K562 (cell line): ENCODE measurements at regions not wholly inside any gene's neighbourhood (a gene's known extent, or its start where the extent isn't known, plus 50 kb on each side); places are given as distances from the start of the nearest gene placed in this dataset.

Experiments
- ATAC-seq: fragments of 200-7000 bp; cut with Tn5 transposase; 3 replicates; pipeline ENCODE4 v1.9.1; 2020; ENCODE audit warnings: moderate library complexity
- BruUV-seq: library from RNA; stranded (reverse); fragments of 400-500 nt; replicated peaks from 2 replicates; lab custom pipeline; 2021; lab: Mats Ljungman, UMichigan
- CTCF ChIA-PET: fragments of 300-600 bp; formaldehyde crosslinking; extraction: SDS; loops from one replicate; lab custom pipeline; 2021; ENCODE audit warnings: low intra/inter-chr PET ratio; lab: Yijun Ruan, JAX
- POLR2A ChIA-PET: fragments of 300-600, 350-650 bp; sonication (Branson Sonifier 250); formaldehyde crosslinking; extraction: SDS; loops from one replicate; lab custom pipeline; 2021; ENCODE audit warnings: antibody characterized with exemption, inconsistent platforms; lab: Yijun Ruan, JAX
- DNase-seq, 4 experiments: peaks; one replicate each; pipeline versions ENCODE4 v3.0.0 to v3.0.0-alpha.2; 2011 to 2018; ENCODE audit warnings: low spot score in 3 of 4, mixed read lengths in 3 of 4; ENCODE audit errors: extremely low read depth in 1 of 4
- FAIRE-seq: peaks from 2 replicates; lab custom pipeline; 2011; peaks lifted over from hg19 to GRCh38; lab: Jason Lieb, UNC
- H2AFZ ChIP-seq: 2 replicates; pipeline ENCODE4 v1.6.0; 2011; ENCODE audit warnings: low read depth, low read length, control low read depth, inconsistent platforms
- H3K27ac ChIP-seq: fragments of 200-600 bp; 3 replicates; pipeline ENCODE4 v1.8.0; 2011; ENCODE audit warnings: low read depth, mild to moderate bottlenecking, control low read depth, inconsistent platforms, low read length, moderate library complexity, mixed read lengths; ENCODE audit errors: extremely low read depth
- H3K27me3 ChIP-seq, 2 experiments: fragments of 300-600 bp in 1 of 2; 2 replicates in 1 of 2; 3 replicates in 1 of 2; pipeline versions ENCODE4 v1.6.0 to v1.8.0; 2011; ENCODE audit warnings: inconsistent platforms in 2 of 2, low read length in 2 of 2, mild to moderate bottlenecking in 1 of 2, mixed read lengths in 1 of 2, moderate library complexity in 1 of 2; ENCODE audit not compliant: control insufficient read depth in 2 of 2, insufficient read depth in 2 of 2
- H3K36me3 ChIP-seq: fragments of 300-600 bp; 3 replicates; pipeline ENCODE4 v1.8.0; 2011; ENCODE audit warnings: mild to moderate bottlenecking, low read length, inconsistent platforms; ENCODE audit not compliant: control insufficient read depth, insufficient read depth
- H3K4me1 ChIP-seq, 2 experiments: fragments of 200-600 bp in 1 of 2; replicated peaks in 1 of 2; 2 replicates in 1 of 2; 3 replicates in 1 of 2; pipeline versions ENCODE4 v1.5.1 to v1.8.0; 2011; ENCODE audit warnings: inconsistent platforms in 2 of 2, low read length in 2 of 2, mild to moderate bottlenecking in 1 of 2, mixed read lengths in 1 of 2, moderate library complexity in 1 of 2; ENCODE audit not compliant: control insufficient read depth in 2 of 2, insufficient read depth in 2 of 2
- H3K4me2 ChIP-seq: 2 replicates; pipeline ENCODE4 v1.6.1; 2011; ENCODE audit warnings: low read length, control low read depth, inconsistent platforms, mixed read lengths; ENCODE audit not compliant: insufficient read depth
- H3K4me3 ChIP-seq: fragments of 200-600 bp; sonication (generic), shearing (Covaris generic); 2 replicates; pipeline ENCODE4 v1.5.1; 2016; ENCODE audit warnings: control low read depth, inconsistent platforms
- H3K79me2 ChIP-seq: fragments of 200-600 bp; 3 replicates; pipeline ENCODE4 v1.8.0; 2011; ENCODE audit warnings: low read length, inconsistent platforms; ENCODE audit not compliant: control insufficient read depth, insufficient read depth
- H3K9ac ChIP-seq, 2 experiments: 2 replicates each; pipeline versions ENCODE4 v1.6.0 to v1.6.1; 2011; ENCODE audit warnings: low read depth in 2 of 2, low read length in 2 of 2, control low read depth in 1 of 2, inconsistent platforms in 1 of 2, mild to moderate bottlenecking in 1 of 2, mixed read lengths in 1 of 2; ENCODE audit not compliant: insufficient read depth in 1 of 2
- H3K9me1 ChIP-seq: one replicate; pipeline ENCODE4 v1.6.0; 2011; ENCODE audit warnings: inconsistent platforms, mild to moderate bottlenecking, low read length, moderate library complexity; ENCODE audit not compliant: control insufficient read depth, insufficient read depth
- H3K9me3 ChIP-seq: replicated peaks from 2 replicates; pipeline ENCODE4 v1.5.1; 2011; ENCODE audit warnings: low read depth, low read length, inconsistent platforms; ENCODE audit not compliant: control insufficient read depth, insufficient read depth
- H4K20me1 ChIP-seq: replicated peaks from 2 replicates; pipeline ENCODE4 v1.6.1; 2011; ENCODE audit warnings: low read length, inconsistent platforms, mixed read lengths; ENCODE audit not compliant: control insufficient read depth, insufficient read depth
- CBFB ChIP-seq: sonication (generic); formaldehyde crosslinking; IDR thresholded peaks from 2 replicates; pipeline ENCODE4 v1.4.0; 2020; ENCODE audit warnings: mild to moderate bottlenecking, missing genetic modification reagents
- HNRNPH1 ChIP-seq: fragments of 200-400 bp; formaldehyde crosslinking; optimal IDR thresholded peaks from 2 replicates; pipeline ENCODE3; 2017; ENCODE audit warnings: low read depth, mild to moderate bottlenecking, low read length, moderate library complexity
- JUN ChIP-seq, 2 experiments: sonication (generic) in 1 of 2; formaldehyde crosslinking in 1 of 2; IDR thresholded peaks; 2 replicates each; pipeline versions ENCODE4 v1.6.1 to v1.8.0; 2012 to 2022; ENCODE audit warnings: borderline replicate concordance in 2 of 2, mild to moderate bottlenecking in 2 of 2, improper control_type of control experiment in 1 of 2, low read depth in 1 of 2, low read length in 1 of 2, missing genetic modification reagents in 1 of 2
- MCM3 ChIP-seq: fragments of 450-650 bp; IDR thresholded peaks from 2 replicates; pipeline ENCODE4 v1.6.1; 2016
- MYBL2 ChIP-seq, 2 experiments: fragments of 450-650 bp in 1 of 2; sonication (generic) in 1 of 2; formaldehyde crosslinking in 1 of 2; IDR thresholded peaks; 2 replicates each; pipeline versions ENCODE4 v1.6.1 to v1.8.1; 2017 to 2022; ENCODE audit warnings: borderline replicate concordance in 1 of 2, inconsistent platforms in 1 of 2, low read depth in 1 of 2, mild to moderate bottlenecking in 1 of 2, missing genetic modification reagents in 1 of 2, moderate library complexity in 1 of 2
- NCOR1 ChIP-seq: fragments of 450-650 bp; IDR thresholded peaks from 2 replicates; pipeline ENCODE4 v1.6.1; 2016; ENCODE audit warnings: mild to moderate bottlenecking, moderate library complexity
- NFIX ChIP-seq: fragments of 250-450 bp; sonication (Bioruptor Pico); IDR thresholded peaks from 2 replicates; pipeline ENCODE4 v1.4.0; 2020; ENCODE audit warnings: low read depth, mild to moderate bottlenecking, moderate library complexity
- RBFOX2 ChIP-seq: fragments of 200-400 bp; formaldehyde crosslinking; IDR thresholded peaks from 2 replicates; pipeline ENCODE4 v1.6.1; 2017; ENCODE audit warnings: low read depth, mild to moderate bottlenecking, low read length, moderate library complexity
- SP1 ChIP-seq: sonication (generic); formaldehyde crosslinking; IDR thresholded peaks from 2 replicates; pipeline ENCODE4 v1.8.1; 2022; ENCODE audit warnings: mild to moderate bottlenecking, missing genetic modification reagents
- SUPT5H ChIP-seq: fragments of 450-650 bp; IDR thresholded peaks from 2 replicates; pipeline ENCODE4 v1.6.1; 2016
- TCF7L2 ChIP-seq: fragments of 150-350 bp; IDR thresholded peaks from 2 replicates; pipeline ENCODE4 v1.6.1; 2016; ENCODE audit warnings: low read depth, mild to moderate bottlenecking, low read length, moderate library complexity
- ZFX ChIP-seq: sonication (generic); formaldehyde crosslinking; IDR thresholded peaks from 2 replicates; pipeline ENCODE4 v1.8.0; 2022; ENCODE audit warnings: mild to moderate bottlenecking, missing genetic modification reagents, moderate library complexity
- ZNF174 ChIP-seq: fragments of 250-450 bp; sonication (Bioruptor Pico); IDR thresholded peaks from 2 replicates; pipeline ENCODE4 v1.4.0; 2020; ENCODE audit warnings: mild to moderate bottlenecking
- ZNF23 ChIP-seq: fragments of 250-450 bp; sonication (Bioruptor Pico); IDR thresholded peaks from 2 replicates; pipeline ENCODE4 v1.4.0; 2020; ENCODE audit warnings: mild to moderate bottlenecking
- ZNF282 ChIP-seq: sonication (generic); formaldehyde crosslinking; IDR thresholded peaks from 2 replicates; pipeline ENCODE4 v1.8.1; 2023; ENCODE audit warnings: missing genetic modification reagents
- ZNF445 ChIP-seq: fragments of 250-450 bp; sonication (Bioruptor Pico); IDR thresholded peaks from 2 replicates; pipeline ENCODE4 v1.4.0; 2020; ENCODE audit warnings: low read depth, mild to moderate bottlenecking, moderate library complexity
- ZNF507 ChIP-seq: conservative IDR thresholded peaks from 2 replicates; pipeline ENCODE4 v1.6.1; 2017; ENCODE audit warnings: missing genetic modification characterization, missing compliant biosample characterization
- ZSCAN29 ChIP-seq: fragments of 450-650 bp; IDR thresholded peaks from 2 replicates; pipeline ENCODE4 v1.6.1; 2017
- WGBS: fragments of 100-300 bp; shearing (Covaris generic); methylation state at CpG from one replicate; pipeline ENCODE4 v1.1.6; 2016; ENCODE audit warnings: low coverage, mixed read lengths; ENCODE audit not compliant: insufficient coverage; ENCODE audit errors: missing lambda C conversion rate; 5-methylcytosine and 5-hydroxymethylcytosine counted together
- in situ Hi-C: fragments of 300-500 bp; cut with MboI; formaldehyde crosslinking; loops from 4 replicates; pipeline ENCODE4 v1.15.0; 2018; ENCODE audit warnings: inconsistent platforms, mixed read lengths
- intact Hi-C: fragments of 100-400 bp; cut with micrococcal nuclease; formaldehyde crosslinking; loops from 2 replicates; pipeline ENCODE4 v1.14.2; 2022

- H3K4me1 ChIP-seq, result no peaks in the 10 kb centered on the region
- no peaks in the 10 kb centered on the region for H3K9me1 ChIP-seq
- no peaks in the 10 kb centered on the region for H3K79me2 ChIP-seq
- ChIA-PET POLR2A (no interaction called here), CTCF (no interaction called here)
- no peaks in the 10 kb centered on the region for H3K36me3 ChIP-seq
- FAIRE-seq (no peak), DNase-seq (no peak), ATAC-seq (no peak)
- in situ Hi-C loops, result no loop called here
- H3K9ac ChIP-seq, result no peak overlapping the region
- intact Hi-C loops, result no loop called here
- 0 out of 5 replicates have a peak, but pooled peaks cover 0 to 9% of the 10 kb centered on the region in 2 experiments for H3K27me3 ChIP-seq
- H3K4me2 ChIP-seq, result no peak overlapping the region
- TF ChIP-seq ZNF507, result no peak
- no peak for TF ChIP-seq CBFB (CRISPR knock-in tag)
- no peak for TF ChIP-seq ZNF23 (CRISPR knock-in tag)
- no peak for TF ChIP-seq SUPT5H
- no peak for TF ChIP-seq ZNF282
- no peak for TF ChIP-seq ZNF445 (CRISPR knock-in tag)
- no peak for TF ChIP-seq TCF7L2
- TF ChIP-seq HNRNPH1, result no peak
- TF ChIP-seq MCM3, result no peak
- TF ChIP-seq MYBL2 (IDR thresholded peaks at IDR 0.05; ENCODE audit: low read depth), result no peak
- no peak for TF ChIP-seq MYBL2 (CRISPR knock-in tag; IDR thresholded peaks at IDR 0.05; ENCODE audit: borderline replicate concordance)
- no peak for TF ChIP-seq NFIX
- no peak for TF ChIP-seq ZFX (CRISPR knock-in tag)
- TF ChIP-seq NCOR1, result no peak
- no peak for TF ChIP-seq ZNF174
- no peak for TF ChIP-seq ZSCAN29
- no peak for TF ChIP-seq RBFOX2
- no peak for TF ChIP-seq JUN (IDR thresholded peaks at IDR 0.05; ENCODE audit: borderline replicate concordance, low read depth, low read length)
- no peak for TF ChIP-seq JUN (CRISPR knock-in tag; IDR thresholded peaks at IDR 0.05; ENCODE audit: borderline replicate concordance)
- TF ChIP-seq SP1 (CRISPR knock-in tag), result no peak
- H3K4me3 ChIP-seq, result no peak overlapping the region
- 0% methylated on average over 2 of the region's 2 CpGs for WGBS
- no peaks in the 10 kb centered on the region for H3K9me3 ChIP-seq
- no peaks in the 10 kb centered on the region for H4K20me1 ChIP-seq
- no peak overlapping the region for H2AFZ ChIP-seq
- no peak overlapping the region for H3K27ac ChIP-seq
- no TSS peak for BruUV-seq
Observed at GRCh38 chr2:16207611-16208010, 267.3 kb downstream of the MYCN start.
